Naive thymus-derived CD8-positive, alpha-beta T cell (primary cell): ENCODE measurements at regions not wholly inside any gene's neighbourhood (a gene's known extent, or its start where the extent isn't known, plus 50 kb on each side); places are given as distances from the start of the nearest gene placed in this dataset.
"Not testable (repeated sequence)": the region's sequence is repeated elsewhere in the genome, so short reads cannot be mapped to it uniquely, and the experiment has no call there.

Experiments used
- ATAC-seq, 2 donors: fragments of 150-1000 bp; cut with Tn5 transposase in 1 of 2; sonication (Bioruptor Pico), chemical (Tn5 transposase) in 1 of 2; 1 replicate in 1 of 2; 2 replicates in 1 of 2; pipeline ENCODE4 v1.10.0; 2021; ENCODE audit warnings: mild to moderate bottlenecking in 2 of 2, moderate library complexity in 2 of 2
- POLR2A ChIA-PET: fragments of 350-600 bp; sonication (Branson Sonifier 250); formaldehyde crosslinking; loops from one replicate; lab custom pipeline; 2021; ENCODE audit warnings: antibody characterized with exemption; lab: Charles Lee
- DNase-seq, 10 donors: peaks; one replicate each; pipeline versions ENCODE4 v3.0.0 to v3.0.0-alpha.2; 2020 to 2022
- H3K27ac Mint-ChIP-seq, 10 donors: one replicate each; pipeline ENCODE4 v1.8.0; 2020 to 2022; ENCODE audit warnings: mild to moderate bottlenecking in 10 of 10, mixed read lengths in 10 of 10, moderate library complexity in 4 of 10, inconsistent platforms in 1 of 10
- H3K27me3 Mint-ChIP-seq, 5 donors: one replicate each; pipeline ENCODE4 v1.8.0; 2021 to 2022; ENCODE audit warnings: mixed read lengths in 5 of 5
- H3K36me3 Mint-ChIP-seq, 3 donors: one replicate each; pipeline ENCODE4 v1.8.0; 2020 to 2022; ENCODE audit warnings: mixed read lengths in 3 of 3, mild to moderate bottlenecking in 2 of 3, inconsistent platforms in 1 of 3
- H3K4me1 Mint-ChIP-seq, 4 donors: one replicate each; pipeline ENCODE4 v1.8.0; 2021 to 2022; ENCODE audit warnings: mixed read lengths in 4 of 4
- H3K4me3 Mint-ChIP-seq, 10 donors: one replicate each; pipeline ENCODE4 v1.8.0; 2020 to 2022; ENCODE audit warnings: mild to moderate bottlenecking in 10 of 10, mixed read lengths in 10 of 10, moderate library complexity in 6 of 10, inconsistent platforms in 1 of 10
- H3K9me3 Mint-ChIP-seq, 9 donors: one replicate each; pipeline ENCODE4 v1.8.0; 2020 to 2022; ENCODE audit warnings: mixed read lengths in 9 of 9, mild to moderate bottlenecking in 3 of 9, inconsistent platforms in 1 of 9, moderate library complexity in 1 of 9

GRCh38 chr3:165503346-165503745 is 307.2 kb upstream of the SLITRK3 start:
- no peak for DNase-seq
- H3K27ac Mint-ChIP-seq: no peak overlapping the region
- no peaks in the 10 kb centered on the region for H3K4me1 Mint-ChIP-seq
- POLR2A ChIA-PET: no interaction called here
- H3K9me3 Mint-ChIP-seq: peaks cover 4 to 44% (median 11%) of the 10 kb centered on the region in 9 donors
- no peak overlapping the region for H3K4me3 Mint-ChIP-seq
- ATAC-seq: no peak
- no peaks in the 10 kb centered on the region for H3K27me3 Mint-ChIP-seq
- peaks cover 0 to 8% (median 0%) of the 10 kb centered on the region in 3 donors for H3K36me3 Mint-ChIP-seq

- DNase-seq (no peak), ATAC-seq (no peak)
- H3K9me3 Mint-ChIP-seq: peaks cover 4 to 50% (median 14%) of the 10 kb centered on the region in 9 donors
- H3K27ac Mint-ChIP-seq: no peak overlapping the region
- H3K4me3 Mint-ChIP-seq: no peak overlapping the region
- no peaks in the 10 kb centered on the region for H3K27me3 Mint-ChIP-seq
- POLR2A ChIA-PET: no interaction called here
- peaks cover 0 to 8% (median 0%) of the 10 kb centered on the region in 3 donors for H3K36me3 Mint-ChIP-seq
- no peaks in the 10 kb centered on the region for H3K4me1 Mint-ChIP-seq
Observed at GRCh38 chr3:165502707-165503106, 306.5 kb upstream of the SLITRK3 start.

- H3K27ac Mint-ChIP-seq, H3K4me1 Mint-ChIP-seq, DNase-seq, H3K36me3 Mint-ChIP-seq, H3K4me3 Mint-ChIP-seq, POLR2A ChIA-PET, H3K27me3 Mint-ChIP-seq, ATAC-seq: not testable (repeated sequence)
- H3K9me3 Mint-ChIP-seq: peaks cover 2 to 32% (median 9%) of the 10 kb centered on the region in 9 donors
Observed at GRCh38 chr3:165498742-165499141, 302.6 kb upstream of the SLITRK3 start.

DNA sequence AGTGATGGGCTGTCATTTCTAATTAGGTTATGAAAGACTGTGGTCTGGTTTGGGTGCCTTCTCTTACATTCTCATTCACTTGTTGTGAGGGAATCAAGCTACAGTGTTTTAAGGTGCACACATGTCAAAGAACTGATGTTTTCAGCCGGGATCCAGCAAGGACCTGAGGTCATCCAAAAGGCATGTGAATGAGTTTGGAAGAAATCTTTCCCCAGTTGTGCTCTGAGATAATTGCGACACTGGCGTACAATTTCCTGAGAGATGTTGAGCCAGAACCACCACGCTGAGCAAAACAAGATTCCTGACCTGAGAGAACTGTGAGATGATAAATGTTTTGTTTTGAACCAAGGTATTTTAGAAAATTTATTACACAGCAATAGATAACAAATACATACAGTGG is 295.3 kb upstream of the SLITRK3 start:
- H3K4me1 Mint-ChIP-seq: no peaks in the 10 kb centered on the region
- POLR2A ChIA-PET: no interaction called here
- ATAC-seq: no peak
- H3K27me3 Mint-ChIP-seq: no peaks in the 10 kb centered on the region
- no peak for DNase-seq
- no peak overlapping the region for H3K4me3 Mint-ChIP-seq
- H3K36me3 Mint-ChIP-seq: no peaks in the 10 kb centered on the region
- peaks cover 0 to 23% (median 8%) of the 10 kb centered on the region in 9 donors for H3K9me3 Mint-ChIP-seq
- H3K27ac Mint-ChIP-seq: no peak overlapping the region

DNA sequence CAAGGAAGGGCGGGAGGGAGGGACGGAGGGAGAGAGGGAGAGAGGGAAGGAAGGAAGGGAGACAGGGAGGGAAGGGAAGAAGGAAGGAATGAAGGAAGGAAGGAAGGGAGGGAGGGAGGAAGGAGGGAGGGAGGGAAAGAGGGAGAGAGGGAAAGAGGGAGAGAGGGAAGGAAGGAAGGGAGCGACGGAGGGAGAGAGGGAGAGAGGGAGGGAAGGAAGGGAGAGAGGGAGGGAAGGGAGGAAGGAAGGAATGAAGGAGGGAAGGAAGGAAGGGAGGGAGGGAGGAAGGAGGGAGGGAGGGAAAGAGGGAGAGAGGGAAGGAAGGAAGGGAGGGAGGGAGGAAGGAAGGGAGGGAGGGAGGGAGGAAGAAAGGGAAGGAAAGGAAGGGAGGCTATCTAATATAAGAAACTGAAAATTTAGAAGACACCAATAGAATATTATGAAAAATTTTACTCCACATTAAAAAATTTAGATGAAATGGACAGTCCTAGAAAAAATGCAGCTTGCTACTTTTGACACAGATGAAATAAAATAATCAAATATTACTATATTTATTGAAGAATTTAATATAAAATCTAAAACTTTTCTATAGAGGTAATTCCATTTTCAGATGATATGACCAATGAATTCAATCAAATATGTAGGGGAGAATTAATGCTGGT is 280.3 kb upstream of the SLITRK3 start:
- Mint-ChIP-seq H3K4me3 (no peak overlapping the region), H3K4me1 (no peaks in the 10 kb centered on the region), H3K36me3 (no peaks in the 10 kb centered on the region), H3K9me3 (peaks cover 2 to 25% (median 9%) of the 10 kb centered on the region in 9 donors), H3K27ac (no peak overlapping the region), H3K27me3 (no peaks in the 10 kb centered on the region)
- POLR2A ChIA-PET: no interaction called here
- ATAC-seq (no peak), DNase-seq (no peak)

- H3K9me3 Mint-ChIP-seq: peaks cover 6 to 25% (median 13%) of the 10 kb centered on the region in 9 donors
- POLR2A ChIA-PET: no interaction called here
- H3K27ac Mint-ChIP-seq: no peak overlapping the region
- no peak overlapping the region for H3K4me3 Mint-ChIP-seq
- DNase-seq (no peak), ATAC-seq (no peak)
- no peaks in the 10 kb centered on the region for H3K4me1 Mint-ChIP-seq
- H3K36me3 Mint-ChIP-seq: peaks cover 0 to 6% (median 0%) of the 10 kb centered on the region in 3 donors
- H3K27me3 Mint-ChIP-seq: no peaks in the 10 kb centered on the region
Observed at GRCh38 chr3:165466856-165467255, 270.7 kb upstream of the SLITRK3 start.

DNA sequence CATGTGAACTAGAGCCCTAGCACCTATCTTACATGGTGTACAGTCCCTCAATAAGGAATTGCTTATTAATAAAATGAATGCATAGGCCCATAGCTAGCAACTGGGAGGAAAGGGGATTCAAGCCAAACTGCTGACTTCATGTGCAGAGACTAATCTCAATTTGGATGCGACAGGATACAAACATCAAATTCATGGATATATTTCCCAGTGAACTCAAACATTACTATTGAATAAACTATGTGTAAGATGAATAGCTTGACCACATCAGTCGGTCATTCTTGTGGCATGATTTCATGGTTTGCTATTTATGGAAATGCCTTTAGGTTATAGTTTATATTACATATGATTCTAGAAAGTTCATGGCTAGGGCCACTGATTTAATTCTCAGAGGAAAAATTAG is 268.6 kb upstream of the SLITRK3 start:
- Mint-ChIP-seq H3K4me3 (no peak overlapping the region), H3K27ac (no peak overlapping the region), H3K4me1 (no peaks in the 10 kb centered on the region), H3K27me3 (no peaks in the 10 kb centered on the region), H3K9me3 (peaks cover 0 to 16% (median 9%) of the 10 kb centered on the region in 9 donors), H3K36me3 (no peaks in the 10 kb centered on the region)
- POLR2A ChIA-PET: no interaction called here
- ATAC-seq: no peak
- DNase-seq: no peak

DNA sequence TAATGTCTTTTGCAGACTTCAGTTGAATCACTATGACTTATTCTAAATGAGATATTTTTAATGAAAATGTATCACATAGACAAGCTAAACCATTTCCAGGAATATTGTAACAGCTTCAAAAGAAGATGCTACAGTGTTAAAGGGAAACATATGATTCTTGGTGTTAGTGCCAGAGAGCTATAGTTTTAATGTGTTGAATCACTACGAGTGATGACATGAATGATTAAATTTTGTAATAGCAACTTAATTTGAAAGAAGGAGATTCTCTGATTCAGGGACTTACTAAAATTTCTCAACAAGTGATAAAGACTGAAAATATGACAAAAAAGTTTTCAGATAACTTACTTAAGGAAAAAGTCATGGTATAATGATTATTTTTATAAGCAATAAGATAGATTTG is 267.3 kb upstream of the SLITRK3 start:
- POLR2A ChIA-PET: no interaction called here
- Mint-ChIP-seq H3K27ac (no peak overlapping the region), H3K27me3 (no peaks in the 10 kb centered on the region), H3K4me1 (no peaks in the 10 kb centered on the region), H3K9me3 (peaks cover 0 to 14% (median 7%) of the 10 kb centered on the region in 9 donors), H3K4me3 (no peak overlapping the region), H3K36me3 (no peaks in the 10 kb centered on the region)
- no peak for DNase-seq
- no peak for ATAC-seq

- POLR2A ChIA-PET: no interaction called here
- H3K9me3 Mint-ChIP-seq: peaks cover 0 to 14% (median 4%) of the 10 kb centered on the region in 9 donors
- no peak overlapping the region for H3K27ac Mint-ChIP-seq
- no peaks in the 10 kb centered on the region for H3K27me3 Mint-ChIP-seq
- H3K36me3 Mint-ChIP-seq: no peaks in the 10 kb centered on the region
- no peak for DNase-seq
- no peak overlapping the region for H3K4me3 Mint-ChIP-seq
- no peaks in the 10 kb centered on the region for H3K4me1 Mint-ChIP-seq
- ATAC-seq: no peak
Observed at GRCh38 chr3:165462636-165463334, 266.6 kb upstream of the SLITRK3 start.

- H3K27me3 Mint-ChIP-seq: no peaks in the 10 kb centered on the region
- no peak for DNase-seq
- no peak overlapping the region for H3K4me3 Mint-ChIP-seq
- no peak overlapping the region for H3K27ac Mint-ChIP-seq
- peaks cover 0 to 10% (median 3%) of the 10 kb centered on the region in 9 donors for H3K9me3 Mint-ChIP-seq
- no peaks in the 10 kb centered on the region for H3K36me3 Mint-ChIP-seq
- POLR2A ChIA-PET: no interaction called here
- no peaks in the 10 kb centered on the region for H3K4me1 Mint-ChIP-seq
- no peak for ATAC-seq
Observed at GRCh38 chr3:165459924-165460835, 264.0 kb upstream of the SLITRK3 start.

- POLR2A ChIA-PET: no interaction called here
- Mint-ChIP-seq H3K27ac (no peak overlapping the region), H3K27me3 (no peaks in the 10 kb centered on the region), H3K9me3 (peaks cover 0 to 19% (median 4%) of the 10 kb centered on the region in 9 donors), H3K36me3 (no peaks in the 10 kb centered on the region), H3K4me1 (no peaks in the 10 kb centered on the region), H3K4me3 (no peak overlapping the region)
- DNase-seq: no peak
- ATAC-seq: no peak
Observed at GRCh38 chr3:165459111-165459510, 262.9 kb upstream of the SLITRK3 start.

DNA sequence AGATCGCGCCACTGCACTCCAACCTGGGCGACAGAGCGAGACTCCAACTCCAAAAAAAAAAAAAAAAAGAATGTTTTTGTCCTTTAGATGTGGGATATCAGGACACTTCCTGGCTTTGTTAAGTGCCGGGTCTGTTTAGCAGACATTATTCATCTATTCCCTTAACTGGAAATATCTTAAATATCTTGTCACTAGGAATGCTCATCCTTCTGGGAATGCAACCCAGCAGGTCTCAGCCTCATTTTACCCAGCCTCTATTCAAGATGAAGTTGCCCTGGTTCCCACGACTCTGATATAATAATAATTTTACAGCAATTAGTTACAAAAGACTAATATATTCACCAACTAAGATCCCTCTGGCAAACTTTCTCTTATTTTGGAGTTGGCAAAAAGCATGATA is 260.9 kb upstream of the SLITRK3 start:
- H3K27me3 Mint-ChIP-seq: no peaks in the 10 kb centered on the region
- H3K36me3 Mint-ChIP-seq: no peaks in the 10 kb centered on the region
- H3K4me1 Mint-ChIP-seq: no peaks in the 10 kb centered on the region
- no peak for ATAC-seq
- DNase-seq: no peak
- POLR2A ChIA-PET: no interaction called here
- H3K27ac Mint-ChIP-seq: no peak overlapping the region
- peaks cover 0 to 31% (median 12%) of the 10 kb centered on the region in 9 donors for H3K9me3 Mint-ChIP-seq
- H3K4me3 Mint-ChIP-seq: no peak overlapping the region

DNA sequence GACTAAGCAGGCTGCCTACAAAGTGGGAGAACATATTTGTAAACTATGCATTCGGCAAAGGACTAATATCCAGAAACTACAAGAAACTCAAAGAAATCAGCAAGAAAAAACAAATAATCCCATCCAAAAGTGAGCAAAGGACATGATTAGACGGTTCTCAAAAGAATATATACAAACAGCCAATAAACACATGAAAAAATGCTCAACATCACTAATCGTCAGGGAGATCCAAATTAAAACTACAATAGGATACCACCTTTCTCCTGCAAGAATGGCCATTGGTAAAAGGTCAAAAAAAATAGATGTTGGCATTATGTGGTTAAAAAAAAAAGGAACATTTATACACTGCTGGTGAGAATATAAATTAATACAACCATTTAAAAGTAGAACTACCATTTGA is 259.6 kb upstream of the SLITRK3 start:
- Mint-ChIP-seq H3K36me3 (no peaks in the 10 kb centered on the region), H3K27me3 (no peaks in the 10 kb centered on the region), H3K9me3 (peaks cover 0 to 36% (median 12%) of the 10 kb centered on the region in 9 donors), H3K27ac (no peak overlapping the region), H3K4me3 (no peak overlapping the region), H3K4me1 (no peaks in the 10 kb centered on the region)
- POLR2A ChIA-PET: no interaction called here
- DNase-seq: no peak
- ATAC-seq: no peak
